ENCODE measurements at regions not wholly inside any gene's neighbourhood (a gene's known extent, or its start where the extent isn't known, plus 50 kb on each side); places are given as distances from the start of the nearest gene placed in this dataset.

DNA sequence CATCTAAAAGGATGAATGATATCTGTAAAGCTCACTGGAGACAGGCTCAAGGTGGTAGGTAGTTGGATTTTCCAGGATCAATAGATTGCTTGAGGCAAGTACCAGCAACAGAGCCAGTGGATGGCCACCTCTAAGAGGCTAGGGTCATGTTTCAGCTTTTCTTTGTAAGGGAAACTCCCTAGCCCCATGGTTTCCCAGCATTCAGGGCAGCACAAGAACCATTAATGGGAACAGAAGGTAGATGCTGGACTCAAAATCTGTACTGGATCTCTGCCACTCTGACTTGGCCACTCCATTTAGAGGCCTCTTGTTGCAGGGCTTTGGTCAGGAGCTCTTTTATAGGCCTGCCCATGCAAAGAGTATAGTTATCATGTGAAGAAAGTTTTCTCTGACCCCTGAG, 76.1 kb upstream of the DYRK2 start:
- Histone ChIP-seq H2AK5ac (ENCODE audit: low read depth, low read length) (no peak overlapping the region), H3K9ac (ENCODE audit: low read depth, low read length) (no peak overlapping the region), H3K4ac (ENCODE audit: low read depth, low read length) (no peak overlapping the region), H2BK15ac (ENCODE audit: low read depth, low read length) (no peak overlapping the region), H3K4me1 (ENCODE audit: control insufficient read depth, insufficient read depth, low read length) (no peaks in the 10 kb centered on the region), H2AK9ac (replicated peaks; ENCODE audit: low read depth, low read length, poor library complexity) (no peak overlapping the region), H2BK120ac (ENCODE audit: low read depth, low read length) (no peak overlapping the region), H3K4me3 (ENCODE audit: insufficient read depth, low read depth, low read length) (no peak overlapping the region), H2BK20ac (ENCODE audit: low read depth, low read length) (no peak overlapping the region), H2BK5ac (ENCODE audit: low read depth, low read length, poor library complexity, severe bottlenecking) (no peak overlapping the region), H3K27ac (ENCODE audit: insufficient read depth, low read length) (no peak overlapping the region), H3K27me3 (ENCODE audit: control insufficient read depth, insufficient read depth, low read length) (no peaks in the 10 kb centered on the region; the same call in 1 of the 2 replicates), H3K14ac (replicated peaks; ENCODE audit: low read depth, low read length) (no peak overlapping the region), H3K23ac (ENCODE audit: low read depth, low read length) (no peak overlapping the region), H4K5ac (ENCODE audit: low read depth, low read length) (no peak overlapping the region), H3K56ac (ENCODE audit: extremely low read depth, insufficient read depth, low read length) (no peak overlapping the region), H4K8ac (ENCODE audit: low read depth in 2 of 2, low read length in 2 of 2) (no peak overlapping the region), H2AFZ (replicated peaks; ENCODE audit: low read length, poor library complexity) (no peak overlapping the region), H3K9me3 (ENCODE audit: control insufficient read depth, insufficient read depth, low read length) (no peaks in the 10 kb centered on the region), H3K18ac (ENCODE audit: low read depth, low read length) (no peak overlapping the region), H4K20me1 (ENCODE audit: insufficient read depth, low read length) (no peaks in the 10 kb centered on the region), H3K9me1 (ENCODE audit: insufficient read depth, low read length) (no peaks in the 10 kb centered on the region), H3K79me1 (ENCODE audit: low read depth in 1 of 2, low read length in 2 of 2) (no peaks in the 10 kb centered on the region), H4K91ac (ENCODE audit: insufficient read depth, low read depth, low read length) (no peak overlapping the region), H3K36me3 (ENCODE audit: control insufficient read depth, insufficient read depth, low read length) (no peaks in the 10 kb centered on the region), H3K4me2 (ENCODE audit: low read depth, low read length) (no peak overlapping the region)
- CTCF ChIA-PET, result interaction anchor here (0.6 kb wide), 1 partner anchor 201 kb away, joined by 5 read pairs; no protein-coding TSS in a partner anchor
- BruUV-seq (replicated peaks), result no TSS peak
- in situ Hi-C loops (cut with MboI; ENCODE audit: low sequenced_read_pairs), result no loop called here
- intact Hi-C loops (cut with micrococcal nuclease), result no loop called here
- DNase-seq (no peak), ATAC-seq (ENCODE audit: low read depth) (no peak)
- dilution Hi-C loops (cut with HindIII; ENCODE audit: low sequenced_read_pairs, unreplicated experiment), result no loop called here
- TF ChIP-seq, protein P1, sequence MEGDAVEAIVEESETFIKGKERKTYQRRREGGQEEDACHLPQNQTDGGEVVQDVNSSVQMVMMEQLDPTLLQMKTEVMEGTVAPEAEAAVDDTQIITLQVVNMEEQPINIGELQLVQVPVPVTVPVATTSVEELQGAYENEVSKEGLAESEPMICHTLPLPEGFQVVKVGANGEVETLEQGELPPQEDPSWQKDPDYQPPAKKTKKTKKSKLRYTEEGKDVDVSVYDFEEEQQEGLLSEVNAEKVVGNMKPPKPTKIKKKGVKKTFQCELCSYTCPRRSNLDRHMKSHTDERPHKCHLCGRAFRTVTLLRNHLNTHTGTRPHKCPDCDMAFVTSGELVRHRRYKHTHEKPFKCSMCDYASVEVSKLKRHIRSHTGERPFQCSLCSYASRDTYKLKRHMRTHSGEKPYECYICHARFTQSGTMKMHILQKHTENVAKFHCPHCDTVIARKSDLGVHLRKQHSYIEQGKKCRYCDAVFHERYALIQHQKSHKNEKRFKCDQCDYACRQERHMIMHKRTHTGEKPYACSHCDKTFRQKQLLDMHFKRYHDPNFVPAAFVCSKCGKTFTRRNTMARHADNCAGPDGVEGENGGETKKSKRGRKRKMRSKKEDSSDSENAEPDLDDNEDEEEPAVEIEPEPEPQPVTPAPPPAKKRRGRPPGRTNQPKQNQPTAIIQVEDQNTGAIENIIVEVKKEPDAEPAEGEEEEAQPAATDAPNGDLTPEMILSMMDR (conservative IDR thresholded peaks at IDR 0.05; ENCODE audit: low read depth, low read length), result no peak
- TF ChIP-seq RAD21 (IDR thresholded peaks at IDR 0.05; ENCODE audit: low read length) (no peak), MXI1 (IDR thresholded peaks at IDR 0.05; ENCODE audit: borderline replicate concordance, low read depth, low read length) (no peak)
- POLR2A ChIA-PET (ENCODE audit: unreplicated experiment), result no interaction called here
